HepG2 (cell line): ENCODE measurements at regions not wholly inside any gene's neighbourhood (a gene's known extent, or its start where the extent isn't known, plus 50 kb on each side); places are given as distances from the start of the nearest gene placed in this dataset.

Experiments
- KLF16 ChIP-seq, 2 experiments: sonication (generic) in 1 of 2; formaldehyde crosslinking in 1 of 2; IDR thresholded peaks; 2 replicates each; pipeline versions ENCODE4 v1.6.1 to v1.8.0; 2016 to 2023; ENCODE audit warnings: missing genetic modification reagents in 2 of 2, missing compliant biosample characterization in 1 of 2
- POLR2A ChIP-seq, 2 experiments: IDR thresholded peaks; 2 replicates each; pipeline ENCODE4 v1.6.1; 2011; ENCODE audit warnings: low read depth in 2 of 2, low read length in 2 of 2, mild to moderate bottlenecking in 1 of 2, moderate library complexity in 1 of 2; ENCODE audit not compliant: insufficient read depth in 1 of 2

DNA sequence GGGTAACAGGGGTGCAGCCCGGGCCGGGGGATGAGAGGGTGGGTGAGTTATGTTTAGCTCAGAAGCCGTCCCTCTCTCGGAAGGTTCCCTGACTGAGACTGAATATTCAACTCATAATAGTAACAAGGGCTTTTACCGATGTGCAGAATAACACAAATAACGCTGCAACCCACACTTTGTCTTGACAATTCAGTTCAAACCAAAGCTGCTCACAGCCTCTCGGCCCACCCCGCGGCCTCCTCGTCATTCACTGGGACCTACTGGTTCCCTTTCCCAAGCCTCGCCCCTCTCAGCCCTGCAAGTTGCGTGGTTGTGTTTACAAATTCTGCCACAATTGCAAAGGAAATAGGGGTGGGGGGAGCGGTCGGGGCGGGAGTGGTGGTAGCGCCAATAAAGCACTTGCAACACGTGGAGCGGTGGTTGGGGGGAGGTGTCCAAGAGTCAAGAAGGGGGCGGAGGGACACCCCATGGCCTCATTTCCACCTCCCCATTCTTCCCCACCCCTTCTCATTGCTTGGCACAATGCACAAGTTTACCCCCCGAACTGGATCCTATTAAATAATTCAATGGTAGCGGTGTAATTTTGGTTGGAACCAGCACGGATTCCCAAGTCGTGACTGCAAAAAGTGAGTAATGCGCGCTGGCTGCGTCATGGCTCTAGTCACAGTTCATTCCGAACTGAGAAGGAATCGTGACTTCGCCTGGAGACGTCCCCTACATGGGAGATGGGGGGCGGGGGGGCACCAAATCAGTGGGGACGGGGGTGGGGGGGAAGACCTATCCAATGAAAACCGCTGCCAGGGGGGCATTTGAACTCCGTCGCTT, 102.0 kb upstream of the HSD17B12 start:
- TF ChIP-seq KLF16 (CRISPR knock-in tag; IDR thresholded peaks at IDR 0.05), result no peak
- no peak for TF ChIP-seq POLR2A (IDR thresholded peaks at IDR 0.05; ENCODE audit: insufficient read depth in 1 of 2, low read depth in 2 of 2, low read length in 2 of 2)
